ENCODE measurements at regions not wholly inside any gene's neighbourhood (a gene's known extent, or its start where the extent isn't known, plus 50 kb on each side); places are given as distances from the start of the nearest gene placed in this dataset.

- TF ChIP-seq CTCF (conservative IDR thresholded peaks at IDR 0.05 in 1 of 2, IDR thresholded peaks at IDR 0.05 in 1 of 2; ENCODE audit: low read depth in 1 of 2, low read length in 2 of 2) (no peak), EZH2 (IDR thresholded peaks at IDR 0.05; ENCODE audit: low read length, missing control alignments) (no peak)
Observed at GRCh38 chr15:94864600-94864999, 633.2 kb downstream of the MCTP2 start.

Measured in fibroblast of lung (primary cell).